Tibial nerve (tissue), 4 donors: ENCODE measurements at regions not wholly inside any gene's neighbourhood (a gene's known extent, or its start where the extent isn't known, plus 50 kb on each side); places are given as distances from the start of the nearest gene placed in this dataset.

Experiments
- DNase-seq, 2 donors: peaks; one replicate each; pipeline ENCODE4 v3.0.0-alpha.2; 2019; ENCODE audit warnings: low spot score in 2 of 2
- H3K27ac ChIP-seq, 4 donors: fragments of 200-600 bp; sonication (generic) in 3 of 4; one replicate each; pipeline ENCODE4 v1.5.1; 2017 to 2019; ENCODE audit warnings: mild to moderate bottlenecking in 1 of 4
- H3K27me3 ChIP-seq, 2 donors: fragments of 200-600 bp; sonication (generic) in 1 of 2; one replicate each; pipeline versions ENCODE4 v1.5.1 to v1.6.0; 2017 to 2019
- H3K36me3 ChIP-seq, 3 donors: fragments of 200-600 bp; sonication (generic); one replicate each; pipeline ENCODE4 v1.5.1; 2018 to 2019
- H3K4me1 ChIP-seq, 4 donors: fragments of 200-600 bp; sonication (generic) in 3 of 4; one replicate each; pipeline ENCODE4 v1.5.1; 2017 to 2019
- H3K4me3 ChIP-seq, 4 donors: fragments of 200-600 bp; sonication (generic) in 3 of 4; one replicate each; pipeline ENCODE4 v1.5.1; 2017 to 2019; ENCODE audit warnings: mild to moderate bottlenecking in 1 of 4, moderate library complexity in 1 of 4
- H3K9me3 ChIP-seq, 4 donors: fragments of 200-600 bp; sonication (generic) in 3 of 4; one replicate each; pipeline ENCODE4 v1.5.1; 2017 to 2019
- CTCF ChIP-seq, 5 experiments: fragments of 200-600 bp in 3 of 5; fragments of 450-650 bp in 2 of 5; sonication (generic) in 3 of 5; IDR thresholded peaks; one replicate each; pipeline ENCODE4 v1.5.1; 2016 to 2019; ENCODE audit warnings: antibody characterized with exemption in 5 of 5, mild to moderate bottlenecking in 3 of 5, moderate library complexity in 2 of 5
- EP300 ChIP-seq, 2 donors: sonication (generic); formaldehyde crosslinking; IDR thresholded peaks; one replicate each; pipeline ENCODE4 v1.6.1; 2017; ENCODE audit warnings: antibody characterized with exemption in 2 of 2, mild to moderate bottlenecking in 1 of 2
- POLR2A ChIP-seq, 2 donors: fragments of 450-650 bp; IDR thresholded peaks; one replicate each; pipeline ENCODE4 v1.6.1; 2017; ENCODE audit warnings: antibody characterized with exemption in 2 of 2, mild to moderate bottlenecking in 2 of 2, moderate library complexity in 2 of 2
- WGBS, 2 donors: methylation state at CpG; one replicate each; pipeline ENCODE4 v1.1.5; 2018; 5-methylcytosine and 5-hydroxymethylcytosine counted together

- no peak for TF ChIP-seq CTCF (IDR thresholded peaks at IDR 0.05)
- no peak for TF ChIP-seq POLR2A (IDR thresholded peaks at IDR 0.05)
- TF ChIP-seq EP300 (IDR thresholded peaks at IDR 0.05): no peak
- Histone ChIP-seq H3K27ac (no peak overlapping the region), H3K36me3 (no peaks in the 10 kb centered on the region), H3K27me3 (no peaks in the 10 kb centered on the region), H3K4me1 (no peaks in the 10 kb centered on the region), H3K4me3 (no peak overlapping the region), H3K9me3 (peaks cover 0 to 7% (median 0%) of the 10 kb centered on the region in 4 donors)
- no peak for DNase-seq
Observed at GRCh38 chr12:89906178-89906577, 197.5 kb upstream of the ATP2B1 start.

- TF ChIP-seq CTCF (IDR thresholded peaks at IDR 0.05) (no peak), EP300 (IDR thresholded peaks at IDR 0.05) (no peak), POLR2A (IDR thresholded peaks at IDR 0.05) (no peak)
- no peak overlapping the region for H3K4me3 ChIP-seq
- no peaks in the 10 kb centered on the region for H3K36me3 ChIP-seq
- H3K27me3 ChIP-seq: no peaks in the 10 kb centered on the region
- 0% methylated on average over 1 of the region's 1 CpG for WGBS, 2 donors
- no peaks in the 10 kb centered on the region for H3K9me3 ChIP-seq
- no peaks in the 10 kb centered on the region for H3K4me1 ChIP-seq
- no peak overlapping the region for H3K27ac ChIP-seq
- no peak for DNase-seq
Observed at GRCh38 chr12:89901906-89902642, 193.4 kb upstream of the ATP2B1 start.

- Histone ChIP-seq H3K4me3 (no peak overlapping the region), H3K36me3 (no peaks in the 10 kb centered on the region), H3K4me1 (no peaks in the 10 kb centered on the region), H3K27me3 (no peaks in the 10 kb centered on the region), H3K27ac (no peak overlapping the region), H3K9me3 (no peaks in the 10 kb centered on the region)
- DNase-seq: no peak
- 43 to 57% methylated on average over 2 of the region's 2 CpGs for WGBS, 2 donors
- TF ChIP-seq EP300 (IDR thresholded peaks at IDR 0.05): no peak
- no peak for TF ChIP-seq POLR2A (IDR thresholded peaks at IDR 0.05)
- no peak for TF ChIP-seq CTCF (IDR thresholded peaks at IDR 0.05)
Observed at GRCh38 chr12:89901319-89901718, 192.7 kb upstream of the ATP2B1 start.

GRCh38 chr12:89899651-89900050, 191.0 kb upstream of the ATP2B1 start:
- Histone ChIP-seq H3K36me3 (no peaks in the 10 kb centered on the region), H3K27me3 (no peaks in the 10 kb centered on the region), H3K4me1 (no peaks in the 10 kb centered on the region), H3K4me3 (no peak overlapping the region), H3K27ac (no peak overlapping the region), H3K9me3 (no peaks in the 10 kb centered on the region)
- no peak for DNase-seq
- WGBS, 2 donors: 73 to 79% methylated on average over 2 of the region's 2 CpGs
- TF ChIP-seq CTCF (IDR thresholded peaks at IDR 0.05) (no peak), EP300 (IDR thresholded peaks at IDR 0.05) (no peak), POLR2A (IDR thresholded peaks at IDR 0.05) (no peak)

- Histone ChIP-seq H3K36me3 (no peaks in the 10 kb centered on the region), H3K4me3 (no peak overlapping the region), H3K9me3 (no peaks in the 10 kb centered on the region), H3K27ac (no peak overlapping the region), H3K4me1 (peaks cover 0 to 11% (median 0%) of the 10 kb centered on the region in 4 donors), H3K27me3 (no peaks in the 10 kb centered on the region)
- TF ChIP-seq EP300 (IDR thresholded peaks at IDR 0.05) (no peak), CTCF (IDR thresholded peaks at IDR 0.05) (no peak), POLR2A (IDR thresholded peaks at IDR 0.05) (no peak)
- WGBS, 2 donors: 83 to 88% methylated on average over 2 of the region's 2 CpGs
- no peak for DNase-seq
Observed at GRCh38 chr12:89895591-89895990, 187.0 kb upstream of the ATP2B1 start.
